GM06990 (cell line): ENCODE measurements at regions not wholly inside any gene's neighbourhood (a gene's known extent, or its start where the extent isn't known, plus 50 kb on each side); places are given as distances from the start of the nearest gene placed in this dataset.

ENCODE experiments used
- DNase-seq: peaks from one replicate; pipeline ENCODE4 v3.0.0-alpha.2; 2011; ENCODE audit not compliant: insufficient read length; ENCODE audit errors: extremely low read depth
- H3K27me3 ChIP-seq: replicated peaks from 2 replicates; pipeline ENCODE4 v1.6.0; 2011; ENCODE audit warnings: low read length; ENCODE audit not compliant: control insufficient read depth, insufficient read depth
- H3K36me3 ChIP-seq: 2 replicates; pipeline ENCODE4 v1.5.1; 2011; ENCODE audit warnings: low read length; ENCODE audit not compliant: control insufficient read depth, insufficient read depth
- H3K4me3 ChIP-seq: replicated peaks from 2 replicates; pipeline ENCODE4 v1.5.1; 2011; ENCODE audit warnings: low read depth, mild to moderate bottlenecking, control low read depth, low read length
- CTCF ChIP-seq: IDR thresholded peaks from 2 replicates; pipeline ENCODE4 v1.5.1; 2011; ENCODE audit warnings: low read length, control low read depth, mild to moderate bottlenecking, inconsistent platforms; ENCODE audit not compliant: insufficient read depth, poor library complexity, severe bottlenecking

DNA sequence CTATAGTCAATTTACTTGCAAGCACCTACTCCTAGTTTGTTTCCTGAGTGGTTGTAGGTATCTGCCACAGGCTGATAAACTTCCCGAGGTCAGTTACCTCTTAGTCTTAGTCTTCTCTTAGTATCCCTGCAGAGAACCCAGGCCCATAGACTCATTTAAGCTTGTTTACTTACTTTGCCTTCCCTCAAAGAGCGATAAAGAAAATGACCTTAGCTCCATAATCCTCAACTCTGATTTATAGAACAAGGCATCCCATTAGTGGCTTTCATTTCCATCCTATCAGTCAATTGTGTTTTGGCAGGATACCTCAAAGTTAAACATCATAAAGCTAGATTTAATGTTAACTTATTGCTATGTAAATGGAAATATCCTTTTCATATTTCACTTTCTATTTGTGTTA, 119.7 kb downstream of the UCHL5 start:
- H3K36me3 ChIP-seq, result no peaks in the 10 kb centered on the region
- H3K27me3 ChIP-seq, result no peaks in the 10 kb centered on the region
- DNase-seq, result no peak
- H3K4me3 ChIP-seq, result no peak overlapping the region
- no peak for TF ChIP-seq CTCF

DNA sequence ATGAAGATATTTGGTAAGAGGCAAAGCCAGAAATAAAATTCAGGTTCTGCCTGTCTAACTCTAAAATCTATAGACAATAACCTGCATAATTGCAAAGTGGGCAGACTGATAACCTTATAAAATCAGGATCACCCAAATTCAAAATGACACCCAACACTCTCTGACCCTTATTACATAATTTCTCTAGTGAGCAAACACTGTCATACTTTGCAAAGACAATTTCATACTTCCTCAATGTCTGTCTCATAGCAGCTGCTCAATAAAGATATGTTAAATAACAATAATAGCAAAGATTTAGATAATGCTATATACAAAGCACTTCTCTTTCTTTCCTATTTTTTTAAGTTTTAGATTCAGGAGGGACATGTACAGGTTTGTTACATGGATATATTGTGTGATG, 118.5 kb downstream of the UCHL5 start:
- H3K4me3 ChIP-seq, result no peak overlapping the region
- TF ChIP-seq CTCF, result no peak
- no peak for DNase-seq
- H3K27me3 ChIP-seq, result no peaks in the 10 kb centered on the region
- H3K36me3 ChIP-seq, result no peaks in the 10 kb centered on the region

DNA sequence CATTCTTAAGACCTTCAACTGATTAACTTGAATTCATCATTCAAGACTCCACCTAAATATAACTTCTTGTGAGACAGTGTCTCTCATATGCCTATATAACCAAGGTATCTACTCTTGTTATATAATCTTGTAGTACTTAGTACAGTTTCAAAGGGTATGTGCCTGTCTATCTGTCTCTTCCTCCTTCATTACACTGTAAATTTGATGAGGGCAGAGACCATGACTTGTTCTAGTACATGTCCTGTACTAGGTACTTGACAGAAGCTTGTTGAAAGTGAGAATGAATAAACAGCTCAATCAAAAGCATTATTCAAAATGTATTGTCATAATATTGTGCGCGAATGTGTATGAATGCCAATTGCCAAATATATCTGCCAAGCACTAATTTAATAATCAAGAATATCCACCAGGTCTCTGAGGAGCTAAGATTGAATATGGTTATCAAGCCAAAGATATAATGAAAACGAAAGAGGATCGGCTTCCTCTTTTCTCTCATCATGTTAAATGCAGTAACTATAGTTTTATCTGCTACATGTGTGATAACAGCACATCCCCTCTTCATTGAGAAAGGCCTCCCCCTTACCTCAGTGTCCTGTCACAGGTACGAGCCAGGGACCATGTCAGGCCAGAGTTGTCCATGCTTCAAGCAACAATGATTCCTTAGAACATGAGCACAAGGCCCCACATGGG, 117.3 kb downstream of the UCHL5 start:
- no peak for TF ChIP-seq CTCF
- no peak overlapping the region for H3K4me3 ChIP-seq
- H3K36me3 ChIP-seq, result no peaks in the 10 kb centered on the region
- no peaks in the 10 kb centered on the region for H3K27me3 ChIP-seq
- DNase-seq, result no peak

- Histone ChIP-seq H3K27me3 (no peaks in the 10 kb centered on the region), H3K4me3 (no peak overlapping the region), H3K36me3 (no peaks in the 10 kb centered on the region)
- DNase-seq, result no peak
- no peak for TF ChIP-seq CTCF
Observed at GRCh38 chr1:192943108-192943507, 116.1 kb downstream of the UCHL5 start.

GRCh38 chr1:192943522-192943921, 115.6 kb downstream of the UCHL5 start:
- TF ChIP-seq CTCF, result no peak
- no peak overlapping the region for H3K4me3 ChIP-seq
- DNase-seq, result no peak
- no peaks in the 10 kb centered on the region for H3K27me3 ChIP-seq
- no peaks in the 10 kb centered on the region for H3K36me3 ChIP-seq

- no peak for TF ChIP-seq CTCF
- no peak for DNase-seq
- no peaks in the 10 kb centered on the region for H3K27me3 ChIP-seq
- H3K4me3 ChIP-seq, result no peak overlapping the region
- no peaks in the 10 kb centered on the region for H3K36me3 ChIP-seq
Observed at GRCh38 chr1:192945390-192946130, 113.6 kb downstream of the UCHL5 start.
